HG02798 (cell line): ENCODE measurements at regions not wholly inside any gene's neighbourhood (a gene's known extent, or its start where the extent isn't known, plus 50 kb on each side); places are given as distances from the start of the nearest gene placed in this dataset.

Experiments
- ATAC-seq: cut with Tn5 transposase; IDR thresholded peaks from one replicate; pipeline ENCODE4 v1.9.1; 2021; ENCODE audit warnings: mild to moderate bottlenecking; ENCODE audit not compliant: unreplicated experiment, poor library complexity

- no peak for ATAC-seq
Measured at GRCh38 chr12:58186401-58186800, 245.0 kb downstream of the ATP23 start.

DNA sequence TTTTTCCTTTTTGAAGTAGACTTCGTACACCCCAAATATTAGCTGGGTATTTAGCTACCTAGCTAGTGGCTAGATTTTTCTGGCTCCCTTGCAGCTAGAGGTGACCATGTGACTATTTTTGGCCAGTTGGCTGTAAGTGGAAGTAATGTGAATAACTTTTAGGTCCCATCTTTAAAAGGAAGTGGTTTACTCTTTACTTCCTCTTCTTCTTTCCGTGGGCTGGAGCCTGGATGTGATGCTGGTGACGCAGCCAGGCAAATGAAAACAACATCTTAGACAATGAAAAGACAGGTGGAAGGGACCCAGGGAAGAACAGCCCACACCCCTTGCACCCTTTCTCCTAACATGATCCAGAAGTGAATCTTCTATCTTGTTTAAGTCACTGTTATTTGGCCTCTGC lies 245.5 kb downstream of the ATP23 start:
- no peak for ATAC-seq

DNA sequence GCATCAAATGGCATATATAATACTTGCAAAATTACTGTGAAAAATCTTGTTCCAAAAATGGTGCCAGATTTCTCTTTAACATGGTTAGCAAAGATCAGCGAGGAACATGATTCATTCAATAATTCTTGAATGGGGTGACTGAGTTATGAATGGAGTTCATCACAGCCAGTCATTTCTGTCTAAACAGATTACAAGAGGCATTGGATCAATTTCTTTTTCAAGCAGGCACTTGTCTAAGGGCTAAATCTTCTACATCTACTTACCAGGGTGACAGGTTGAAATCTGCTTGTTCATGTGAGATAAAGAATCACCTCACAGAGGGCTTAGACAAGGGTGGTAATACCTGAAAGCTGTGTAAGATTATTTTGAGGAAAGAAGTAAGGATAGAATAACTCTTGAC lies 247.7 kb downstream of the ATP23 start:
- no peak for ATAC-seq

- ATAC-seq, result no peak
Measured at GRCh38 chr12:58189893-58190292, 248.5 kb downstream of the ATP23 start.

GRCh38 chr12:58190618-58191017 lies 249.3 kb downstream of the ATP23 start:
- ATAC-seq, result no peak

DNA sequence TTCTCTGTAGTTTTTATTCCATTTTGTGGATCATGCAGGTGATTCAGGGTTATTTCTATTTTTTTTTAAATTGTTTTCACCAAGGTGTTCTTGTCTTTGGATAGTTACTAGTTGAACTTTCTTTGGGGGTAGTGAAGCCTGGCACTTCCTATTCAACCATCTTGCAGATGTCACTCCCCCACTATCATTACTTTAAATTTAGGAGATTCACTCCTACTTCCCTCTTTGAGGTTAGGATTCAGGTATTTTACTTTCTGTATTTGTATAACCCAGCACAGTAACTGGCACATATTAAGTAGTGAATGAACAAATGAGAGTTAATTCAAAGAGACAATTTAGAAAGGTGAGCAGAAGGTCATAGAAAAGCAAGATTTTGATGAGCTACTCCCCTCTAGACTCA lies 255.6 kb downstream of the ATP23 start:
- ATAC-seq, result no peak

GRCh38 chr12:58202933-58203718 lies 261.8 kb downstream of the ATP23 start:
- ATAC-seq, result no peak

DNA sequence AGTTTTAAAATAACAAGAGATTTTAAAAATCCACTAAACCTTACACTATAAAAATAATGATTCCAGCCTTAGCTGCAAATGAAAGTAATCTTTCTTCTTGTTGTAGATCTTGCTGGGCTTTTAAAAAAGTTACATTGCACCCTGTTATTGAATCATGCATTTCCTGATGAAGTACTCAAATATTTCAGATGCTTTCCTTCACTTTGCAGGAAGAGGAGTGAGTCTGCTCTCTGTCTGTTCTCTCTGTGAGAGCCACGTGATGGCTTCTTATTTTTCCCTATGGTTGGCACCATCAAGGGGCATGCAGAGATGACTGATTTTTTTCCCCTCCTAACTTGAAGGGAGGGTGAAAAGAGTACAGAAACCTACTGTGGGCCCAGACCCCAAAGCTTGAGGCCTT lies 262.7 kb downstream of the ATP23 start:
- ATAC-seq, result no peak

GRCh38 chr12:58206876-58207275 lies 265.5 kb downstream of the ATP23 start:
- ATAC-seq, result no peak

- no peak for ATAC-seq
Measured at GRCh38 chr12:58211211-58211610, 269.8 kb downstream of the ATP23 start.

GRCh38 chr12:58217130-58217529 lies 275.8 kb downstream of the ATP23 start:
- no peak for ATAC-seq

DNA sequence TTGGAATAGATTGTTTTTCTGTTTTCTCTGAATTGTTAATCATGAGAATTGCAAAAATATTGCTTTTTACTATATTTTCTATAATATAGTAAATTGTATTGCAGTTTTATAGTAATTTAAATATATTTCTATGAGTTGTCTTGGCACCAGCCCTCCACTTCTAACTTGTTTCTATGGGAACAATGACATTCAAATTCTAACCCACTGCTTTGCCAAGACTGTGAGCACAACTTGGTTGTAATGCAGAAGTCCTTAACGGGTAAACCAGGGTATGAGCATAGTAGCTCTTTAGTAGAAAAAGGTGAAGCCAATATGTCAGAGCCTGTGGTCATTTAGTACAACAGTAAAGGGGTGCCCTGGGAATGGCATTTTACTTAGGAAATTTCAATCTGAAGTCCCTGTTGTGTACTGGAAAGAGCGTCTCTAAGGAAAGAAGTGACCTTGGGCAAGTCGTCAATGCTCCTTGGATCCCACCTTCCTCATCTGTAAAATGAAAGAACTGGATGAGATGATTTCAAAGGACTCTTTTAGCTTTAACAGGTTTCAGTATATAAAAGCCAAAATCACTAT lies 283.3 kb downstream of the ATP23 start:
- no peak for ATAC-seq

DNA sequence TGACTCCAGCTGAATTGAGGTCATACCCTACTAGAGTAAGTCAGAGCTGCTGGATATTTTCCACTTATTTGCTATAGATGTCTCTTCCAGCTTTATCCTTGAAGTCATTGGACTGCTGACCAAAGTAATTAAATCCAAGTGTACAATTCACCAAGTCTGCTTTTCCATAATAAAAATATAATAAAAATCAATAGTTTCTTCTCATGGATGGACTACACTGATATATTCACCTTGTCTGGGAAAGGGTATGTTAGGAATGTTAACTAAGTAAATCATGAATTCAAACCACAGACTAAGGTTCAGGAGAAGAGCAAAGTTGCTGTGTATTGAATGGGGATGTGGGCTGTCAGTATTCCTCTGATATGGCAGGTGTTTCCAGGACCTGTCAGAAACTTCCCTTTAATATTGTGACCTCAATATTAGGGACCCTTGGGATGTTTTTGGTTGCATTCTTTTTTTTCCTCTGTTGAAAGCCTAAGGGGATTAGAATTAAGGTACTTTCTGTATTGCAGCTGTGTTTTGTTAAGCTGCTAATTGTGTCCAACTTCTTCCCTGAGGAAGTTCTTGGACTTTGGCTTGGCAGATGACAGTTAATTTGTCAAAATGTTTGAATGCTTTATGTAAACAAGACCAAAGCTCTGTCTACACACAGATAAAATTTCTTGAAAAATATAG lies 284.0 kb downstream of the ATP23 start:
- no peak for ATAC-seq

- no peak for ATAC-seq
Measured at GRCh38 chr12:58233886-58234285, 292.5 kb downstream of the ATP23 start.

- ATAC-seq, result no peak
Measured at GRCh38 chr12:58238411-58238810, 297.0 kb downstream of the ATP23 start.

DNA sequence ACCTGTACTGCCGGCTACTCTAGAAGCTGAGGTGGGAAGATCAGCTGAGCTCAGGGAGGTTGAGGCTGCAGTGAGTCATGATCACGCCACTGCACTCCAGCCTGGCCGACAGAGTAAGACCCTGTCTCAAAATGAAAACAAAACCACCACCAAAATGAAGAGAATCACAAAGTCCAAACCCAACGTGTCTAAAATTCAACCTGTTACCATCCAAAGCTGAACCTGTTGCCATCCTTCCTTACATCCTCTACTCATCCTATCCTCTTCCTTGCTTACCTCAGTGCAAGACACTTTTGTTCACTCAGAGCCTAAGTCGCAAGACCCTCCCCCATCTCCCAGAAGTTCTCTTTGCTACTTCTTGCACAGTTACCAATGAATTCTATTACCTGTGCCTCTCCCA lies 299.7 kb downstream of the ATP23 start:
- no peak for ATAC-seq

DNA sequence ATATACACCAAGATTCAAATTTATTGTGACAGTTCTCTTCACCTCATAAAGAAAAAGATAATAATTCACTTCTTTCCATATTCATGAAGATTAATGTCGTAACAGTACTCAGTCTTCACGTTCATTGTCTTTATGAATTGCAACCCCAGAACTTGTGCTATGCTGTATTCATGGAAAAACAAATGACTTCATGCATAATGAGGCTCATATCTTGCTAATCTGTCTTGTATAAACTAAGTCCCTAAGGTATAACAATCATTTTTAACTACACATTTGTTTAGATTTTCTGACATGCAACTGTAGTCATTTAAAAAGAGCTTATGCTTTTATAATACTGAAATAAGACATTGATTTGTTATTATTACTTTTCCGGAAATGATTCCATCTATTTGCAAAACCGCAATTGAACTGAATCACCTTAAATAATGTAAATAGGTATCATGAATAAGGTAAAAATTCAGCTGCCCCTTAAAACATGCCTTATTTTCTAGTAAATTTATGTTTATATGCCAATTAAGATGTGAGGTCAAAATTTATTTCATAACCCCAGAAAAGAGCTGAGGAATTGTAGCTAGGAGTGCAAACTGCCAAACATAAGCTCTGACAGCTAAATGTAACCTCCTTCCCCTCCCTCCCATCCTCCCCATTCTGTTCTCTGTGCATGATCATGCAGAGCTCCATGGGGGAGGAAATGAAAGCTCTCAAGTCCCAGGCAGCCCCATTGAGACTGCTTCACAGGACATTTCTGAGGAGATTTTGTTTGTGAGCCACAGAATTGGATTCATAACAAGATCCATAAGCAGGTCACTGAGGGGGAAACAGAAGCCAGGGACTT lies 301.6 kb downstream of the ATP23 start:
- ATAC-seq, result no peak

GRCh38 chr12:58247633-58248032 lies 306.3 kb downstream of the ATP23 start:
- no peak for ATAC-seq

DNA sequence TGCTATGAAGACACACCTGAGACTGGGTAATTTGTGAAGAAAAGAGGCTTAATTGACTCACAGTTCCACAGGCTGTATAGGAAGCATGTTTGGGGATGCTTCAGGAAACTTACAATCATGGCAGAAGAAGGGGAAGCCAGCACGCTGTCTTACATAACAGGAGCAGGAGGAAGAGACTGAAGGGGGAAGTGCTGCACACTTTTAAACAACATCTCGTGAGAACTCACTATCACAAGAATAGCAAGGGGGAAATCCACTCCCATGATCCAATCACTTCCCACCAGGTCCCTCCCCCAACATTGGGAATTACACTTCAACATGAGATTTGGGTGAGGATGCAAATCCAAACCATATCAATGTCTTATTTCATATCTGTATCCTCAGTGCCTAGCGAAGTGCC lies 307.2 kb downstream of the ATP23 start:
- ATAC-seq, result no peak

DNA sequence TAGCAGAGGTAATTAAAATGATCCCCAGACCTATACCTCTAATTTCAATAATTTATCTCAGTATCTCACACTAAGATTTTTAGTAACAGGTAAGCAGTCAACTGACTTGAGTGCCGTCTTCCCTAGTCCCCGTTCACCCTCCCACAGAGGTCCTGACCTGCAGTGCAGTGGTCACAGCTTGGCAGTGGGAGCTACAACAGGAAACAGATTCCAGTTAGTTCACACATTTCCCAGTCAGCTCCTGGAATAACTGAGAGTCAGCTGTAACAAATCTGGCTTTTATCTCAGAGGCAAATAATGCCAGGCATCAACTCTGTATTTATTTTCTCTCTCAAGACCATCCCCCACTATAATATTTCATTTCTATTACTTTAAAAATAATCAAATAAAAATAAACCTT lies 308.2 kb downstream of the ATP23 start:
- ATAC-seq, result no peak

GRCh38 chr12:58250077-58250476 lies 308.7 kb downstream of the ATP23 start:
- ATAC-seq, result no peak
